GM13976 (cell line): ENCODE measurements at regions not wholly inside any gene's neighbourhood (a gene's known extent, or its start where the extent isn't known, plus 50 kb on each side); places are given as distances from the start of the nearest gene placed in this dataset.

Experiments
- DNase-seq: peaks from one replicate; pipeline ENCODE4 v3.0.0; 2012; ENCODE audit warnings: low spot score
- CTCF ChIP-seq: IDR thresholded peaks from 2 replicates; pipeline ENCODE4 v1.5.1; 2012; ENCODE audit warnings: borderline replicate concordance, mild to moderate bottlenecking; ENCODE audit not compliant: insufficient read depth; ENCODE audit errors: extremely low read depth, missing control alignments, control extremely low read depth
- in situ Hi-C: fragments of 300-500 bp; cut with MboI; formaldehyde crosslinking; loops from one replicate; pipeline ENCODE4 v1.12.0; 2022; ENCODE audit warnings: low sequenced_read_pairs, mixed read lengths, inconsistent platforms; ENCODE audit not compliant: unreplicated experiment

GRCh38 chr9:84419031-84419602 lies 78.6 kb upstream of the SLC28A3 start:
- in situ Hi-C loops, result loop anchor here (25.0 kb wide), 3 partner anchors 368 to 718 kb away; no protein-coding TSS in a partner anchor
- no peak for TF ChIP-seq CTCF
- DNase-seq, result no peak

DNA sequence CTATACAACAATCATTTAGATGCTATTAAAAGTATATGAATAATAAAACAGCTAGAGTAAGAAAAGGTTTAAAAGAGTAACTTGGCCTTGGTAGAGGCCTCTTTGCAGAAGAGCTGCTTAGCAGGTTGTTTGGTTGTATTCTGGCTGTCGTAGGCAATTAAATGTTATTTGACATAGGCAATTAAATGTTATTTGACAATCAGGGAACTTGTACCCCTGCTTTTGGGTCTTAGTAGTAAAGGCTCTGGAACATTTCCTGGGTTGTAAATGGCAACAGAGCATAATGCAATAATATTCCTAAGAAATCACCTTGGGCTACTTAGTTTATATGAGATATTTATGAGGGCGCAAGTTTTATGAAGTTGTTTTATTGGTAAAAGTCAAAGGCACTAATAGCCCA lies 84.4 kb upstream of the SLC28A3 start:
- DNase-seq, result no peak
- in situ Hi-C loops, result loop anchor here (25.0 kb wide), 3 partner anchors 362 to 712 kb away; no protein-coding TSS in a partner anchor
- TF ChIP-seq CTCF, result no peak

DNA sequence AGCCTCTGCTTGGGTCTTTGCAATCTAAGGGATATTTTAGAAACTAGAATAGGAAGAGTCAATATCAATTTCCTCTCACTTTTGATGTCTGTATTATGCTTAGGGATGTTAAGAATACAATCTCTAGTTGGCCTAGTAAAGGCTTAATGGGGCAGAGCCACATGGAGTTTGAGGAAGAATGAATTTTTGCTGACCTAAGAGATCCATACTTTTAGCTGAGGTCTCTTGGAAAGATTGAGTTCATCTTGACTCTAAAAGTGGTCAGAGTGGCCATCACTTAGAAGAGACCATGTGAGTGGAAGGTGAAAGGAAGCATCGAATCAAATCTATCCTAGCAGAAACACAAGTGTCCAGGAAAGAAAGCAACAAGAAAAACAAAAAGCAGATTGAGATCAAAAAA lies 92.2 kb upstream of the SLC28A3 start:
- no peak for DNase-seq
- TF ChIP-seq CTCF, result no peak
- in situ Hi-C loops, result no loop called here

GRCh38 chr9:84435902-84436301 lies 95.3 kb upstream of the SLC28A3 start:
- in situ Hi-C loops, result no loop called here
- DNase-seq, result no peak

DNA sequence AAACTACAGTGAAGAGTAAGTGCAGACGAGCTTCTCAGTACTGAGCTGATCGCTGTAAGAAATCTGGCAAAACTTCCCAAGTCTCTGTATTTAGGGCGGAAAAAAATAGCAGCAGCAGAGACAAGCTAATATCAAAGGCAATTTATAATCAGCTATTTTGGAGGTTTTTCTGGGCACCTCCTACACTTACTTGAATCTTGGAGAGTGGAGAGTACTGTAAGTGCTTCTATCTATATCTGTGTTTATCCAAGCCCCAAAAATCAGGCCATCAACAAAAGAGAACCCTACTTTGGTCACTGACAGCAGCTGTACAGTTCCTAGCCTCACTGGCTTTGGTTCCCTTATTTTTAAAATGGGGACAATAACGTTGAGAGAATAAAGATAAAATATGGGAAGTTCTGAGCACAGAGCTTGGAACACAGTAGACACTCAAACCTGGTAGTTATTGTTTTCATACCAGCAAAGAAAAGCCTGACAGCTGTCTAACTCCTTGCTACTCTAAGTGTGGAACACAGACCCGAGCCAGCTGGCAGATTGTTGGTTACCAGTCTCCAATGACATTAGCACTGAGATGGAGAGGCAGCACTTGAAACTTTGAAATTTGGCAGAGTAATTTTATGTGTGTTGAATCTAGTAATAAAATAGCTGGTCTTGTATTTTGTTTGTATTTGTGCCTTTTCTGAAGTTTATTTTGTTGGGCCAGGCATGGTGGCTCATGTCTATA lies 96.0 kb upstream of the SLC28A3 start:
- no peak for DNase-seq
- in situ Hi-C loops, result no loop called here
- TF ChIP-seq CTCF, result no peak

More at GRCh38 chr9:84435902-84436301, 95.3 kb upstream of the SLC28A3 start:
- no peak for TF ChIP-seq CTCF

GRCh38 chr9:84438391-84438790 lies 97.8 kb upstream of the SLC28A3 start:
- in situ Hi-C loops, result no loop called here
- no peak for DNase-seq
- no peak for TF ChIP-seq CTCF
